ENCODE measurements at regions not wholly inside any gene's neighbourhood (a gene's known extent, or its start where the extent isn't known, plus 50 kb on each side); places are given as distances from the start of the nearest gene placed in this dataset.
"Not testable (repeated sequence)": the region's sequence is repeated elsewhere in the genome, so short reads cannot be mapped to it uniquely, and the experiment has no call there.

DNA sequence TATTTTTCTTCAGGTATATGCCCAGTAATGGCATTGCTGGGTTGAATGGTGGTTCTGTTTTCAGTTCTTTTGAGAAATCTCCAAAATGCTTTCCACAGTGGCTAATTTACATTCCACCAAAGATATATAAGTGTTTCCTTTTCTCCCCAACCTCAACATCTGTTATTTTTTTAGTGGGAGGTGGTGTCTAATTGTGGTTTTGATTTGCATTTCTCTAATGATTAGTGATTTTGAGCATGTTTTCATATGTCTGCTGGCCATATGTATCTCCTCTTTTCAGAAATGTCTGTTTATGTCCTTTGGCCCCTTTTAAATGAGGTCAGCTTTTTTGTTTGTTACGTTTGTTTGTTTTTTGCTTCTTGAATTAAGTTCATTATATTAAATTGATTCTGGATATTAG is 760.2 kb downstream of the KCNA4 start:
- no peak for DNase-seq (ENCODE audit: low read depth in 2 of 2)

DNA sequence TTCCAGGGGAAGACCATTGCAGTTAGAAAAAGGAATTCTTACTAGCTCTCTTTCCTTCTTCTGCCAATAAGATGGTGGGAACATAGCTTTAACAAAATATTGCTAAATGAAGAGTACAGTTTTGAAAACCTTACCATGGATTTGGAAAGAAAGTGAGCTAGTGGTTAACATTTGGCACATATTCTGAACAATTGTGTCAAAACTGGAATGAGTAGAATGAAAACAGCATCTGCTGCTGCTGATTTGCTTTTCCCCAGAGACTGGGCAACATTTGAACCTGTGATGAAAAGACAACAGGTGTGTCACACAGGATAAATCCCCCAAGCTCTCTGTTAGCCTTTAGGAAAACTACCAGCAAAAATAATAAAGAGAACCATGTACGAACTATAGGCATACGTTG is 761.4 kb downstream of the KCNA4 start:
- DNase-seq (ENCODE audit: low read depth in 2 of 2): no peak

GRCh38 chr11:29251738-29252137 is 765.1 kb downstream of the KCNA4 start:
- DNase-seq (ENCODE audit: low read depth in 2 of 2): peak in 1 of 2 donors; percentile 28

DNA sequence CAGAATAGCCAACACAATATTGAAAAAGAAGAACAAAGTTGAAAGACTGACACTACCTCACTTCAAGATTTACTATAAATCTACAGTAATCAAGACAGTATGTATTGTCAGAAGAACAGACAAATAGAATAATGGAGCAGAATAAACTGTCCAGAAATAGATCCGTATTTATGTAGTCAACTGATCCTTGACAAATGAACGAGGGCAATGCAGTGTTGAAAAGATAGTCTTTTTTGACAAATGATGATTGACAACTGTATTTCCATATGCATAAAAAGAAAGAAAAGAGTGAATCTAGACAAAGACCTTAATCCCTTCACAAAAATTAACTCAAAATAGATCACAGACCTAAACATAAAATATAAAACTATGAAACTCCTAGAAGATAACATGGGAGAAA is 767.1 kb downstream of the KCNA4 start:
- no peak for DNase-seq (ENCODE audit: low read depth in 2 of 2)

DNA sequence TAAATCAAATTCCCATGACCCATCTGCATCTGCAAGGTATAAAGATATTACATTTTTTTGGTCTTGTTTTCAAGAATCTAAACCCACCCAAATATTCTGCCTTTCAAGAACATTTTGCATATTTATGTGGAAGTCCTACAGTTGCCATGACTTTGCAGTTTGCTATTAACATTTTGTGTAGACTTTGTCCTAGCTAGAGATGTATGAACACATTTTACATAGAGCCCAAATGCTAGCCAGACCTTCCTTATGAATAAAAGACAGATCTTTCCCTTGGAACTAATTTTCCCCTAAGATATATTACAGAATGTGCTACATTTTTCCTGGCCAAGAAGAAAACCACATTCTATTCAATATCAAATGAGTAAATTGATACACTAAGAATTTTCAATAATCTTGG is 772.5 kb downstream of the KCNA4 start:
- no peak for DNase-seq (ENCODE audit: low read depth in 2 of 2)

GRCh38 chr11:29243616-29244015 is 773.2 kb downstream of the KCNA4 start:
- no peak for DNase-seq (ENCODE audit: low read depth in 2 of 2)

- DNase-seq (ENCODE audit: low read depth in 2 of 2): no peak
These were observed 784.8 kb downstream of the KCNA4 start for GRCh38 chr11:29231991-29232390.

- no peak for DNase-seq (ENCODE audit: low read depth in 2 of 2)
These were observed 785.2 kb downstream of the KCNA4 start for GRCh38 chr11:29231586-29231985.

- DNase-seq (ENCODE audit: low read depth in 2 of 2): no peak
These were observed 789.0 kb downstream of the KCNA4 start for GRCh38 chr11:29227811-29228210.

DNA sequence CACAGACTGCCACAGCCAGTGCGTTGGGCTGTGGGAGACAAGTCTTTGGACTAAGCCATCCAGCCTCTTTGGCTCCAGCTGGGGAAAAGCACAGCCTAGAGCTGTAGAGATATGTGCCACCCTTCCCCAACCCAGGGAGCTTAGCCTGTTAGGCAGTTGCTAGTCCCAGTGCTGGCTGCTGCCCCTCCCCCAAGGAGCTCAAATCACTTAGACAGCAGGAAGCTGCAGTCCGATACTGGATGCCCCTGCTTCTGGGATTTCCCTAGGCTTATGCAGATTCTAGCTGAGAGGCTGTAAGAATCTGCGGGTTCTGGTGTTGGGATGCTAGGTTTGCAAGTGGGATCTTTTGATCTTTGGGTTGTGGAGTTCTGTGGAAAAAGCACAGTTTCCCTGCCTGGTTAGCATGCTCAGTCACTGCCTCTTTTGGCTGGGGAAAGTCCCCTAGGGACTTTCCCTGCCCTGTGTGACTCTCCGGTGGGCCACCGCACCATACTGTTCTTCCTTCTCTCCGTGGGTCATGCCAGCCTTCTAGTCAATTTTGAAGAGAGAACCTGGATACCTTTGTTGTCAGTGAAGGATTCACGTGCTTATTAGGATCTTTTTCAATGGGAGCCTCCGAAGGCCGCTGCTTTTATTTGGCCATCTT is 792.0 kb downstream of the KCNA4 start:
- DNase-seq (ENCODE audit: low read depth in 2 of 2): peak in 1 of 2 donors; percentile 2

- DNase-seq (ENCODE audit: low read depth in 2 of 2): not testable (repeated sequence)
These were observed 797.3 kb downstream of the KCNA4 start for GRCh38 chr11:29219531-29219930.

GRCh38 chr11:29217901-29218300 is 798.9 kb downstream of the KCNA4 start:
- no peak for DNase-seq (ENCODE audit: low read depth in 2 of 2)

GRCh38 chr11:29214833-29215232 is 802.0 kb downstream of the KCNA4 start:
- no peak for DNase-seq (ENCODE audit: low read depth in 2 of 2)

- DNase-seq (ENCODE audit: low read depth in 2 of 2): no peak
These were observed 805.6 kb downstream of the KCNA4 start for GRCh38 chr11:29211202-29211601.

DNA sequence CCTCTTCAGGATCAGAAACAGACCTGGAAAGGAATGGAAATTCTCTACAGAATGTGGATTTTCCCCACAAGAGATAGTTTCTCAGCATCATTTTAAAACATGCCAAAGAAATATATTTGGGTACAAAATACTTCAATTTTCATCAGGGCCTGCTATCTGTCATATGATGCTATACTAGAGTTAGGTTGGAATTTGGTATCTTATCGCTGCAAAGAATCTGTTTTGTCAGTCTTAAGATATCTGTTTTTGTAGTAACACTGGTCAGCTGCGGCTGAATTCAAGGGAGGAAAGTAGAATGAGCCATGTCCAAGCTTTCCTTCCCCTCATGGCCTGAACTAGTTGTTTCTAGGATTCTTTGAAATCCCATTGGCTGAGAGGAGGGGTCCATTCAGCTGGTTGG is 806.4 kb downstream of the KCNA4 start:
- no peak for DNase-seq (ENCODE audit: low read depth in 2 of 2)

GRCh38 chr11:29208117-29208516 is 808.7 kb downstream of the KCNA4 start:
- DNase-seq (ENCODE audit: low read depth in 2 of 2): no peak

GRCh38 chr11:29200791-29201562 is 815.9 kb downstream of the KCNA4 start:
- peak in 1 of 2 donors; percentile 18 for DNase-seq (ENCODE audit: low read depth in 2 of 2)

DNA sequence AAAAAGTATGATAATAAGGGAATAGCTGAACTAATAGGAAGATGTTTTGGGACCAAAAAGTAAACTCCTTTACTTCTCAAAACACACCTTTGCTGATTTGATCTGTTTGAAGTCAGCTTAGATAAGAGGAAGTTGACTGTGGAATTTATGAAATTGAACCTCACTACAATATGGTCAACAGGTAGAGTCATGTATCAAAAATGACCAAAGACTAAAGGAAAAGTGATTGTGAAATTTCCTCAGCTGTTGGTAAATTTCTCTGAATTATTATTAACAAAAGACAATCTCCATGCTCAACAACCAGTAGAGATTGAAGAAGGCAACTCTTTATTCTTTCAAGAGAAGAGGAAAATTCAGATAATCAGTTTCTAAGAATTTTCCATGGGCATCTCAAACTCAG is 826.5 kb downstream of the KCNA4 start:
- no peak for DNase-seq (ENCODE audit: low read depth in 2 of 2)

GRCh38 chr11:29187215-29187614 is 829.6 kb downstream of the KCNA4 start:
- no peak for DNase-seq (ENCODE audit: low read depth in 2 of 2)

DNA sequence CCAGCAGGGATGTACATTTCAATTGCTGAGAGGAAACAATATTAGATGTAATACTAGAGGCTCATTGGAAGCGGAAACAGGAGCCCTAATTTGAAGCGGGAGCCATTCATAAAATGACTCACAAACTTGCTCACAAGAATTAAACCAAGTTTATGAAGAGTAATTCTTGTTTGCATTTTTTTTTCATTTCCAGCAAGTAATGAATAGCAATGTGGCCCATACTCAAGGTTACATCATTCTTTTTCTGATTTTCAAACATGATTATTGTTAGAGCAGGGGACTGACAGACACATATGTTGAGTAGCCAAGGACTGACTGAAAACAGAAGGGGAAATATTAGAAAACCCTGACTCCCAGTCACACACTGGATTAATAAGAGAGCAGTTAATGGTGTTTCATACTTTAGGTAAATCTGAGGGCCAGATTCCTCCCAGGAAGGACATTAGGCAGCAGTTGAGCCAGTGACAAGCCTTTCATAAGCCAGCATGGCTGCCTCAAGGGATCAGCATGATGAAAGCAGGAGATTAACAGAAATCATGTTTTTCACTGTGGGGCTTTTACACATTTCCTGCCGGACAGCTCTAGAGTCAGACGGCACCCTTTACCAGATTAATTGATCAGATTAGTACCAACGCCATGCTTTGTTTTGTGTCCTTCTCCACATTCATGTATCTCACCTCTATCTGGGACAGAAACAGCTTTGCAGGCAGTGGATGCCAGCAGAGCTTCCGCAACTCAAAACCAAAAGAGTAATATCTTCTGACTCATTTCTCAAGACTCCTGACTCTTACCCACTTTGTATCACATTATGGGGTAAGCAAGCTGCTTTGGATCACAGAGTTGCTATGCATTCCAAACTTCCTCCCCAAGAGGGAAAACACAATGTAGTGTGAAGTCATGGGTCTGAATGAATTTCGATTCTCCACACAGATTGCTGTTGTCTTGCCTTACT is 831.6 kb downstream of the KCNA4 start:
- DNase-seq (ENCODE audit: low read depth in 2 of 2): peak in 1 of 2 donors; percentile 84

DNA sequence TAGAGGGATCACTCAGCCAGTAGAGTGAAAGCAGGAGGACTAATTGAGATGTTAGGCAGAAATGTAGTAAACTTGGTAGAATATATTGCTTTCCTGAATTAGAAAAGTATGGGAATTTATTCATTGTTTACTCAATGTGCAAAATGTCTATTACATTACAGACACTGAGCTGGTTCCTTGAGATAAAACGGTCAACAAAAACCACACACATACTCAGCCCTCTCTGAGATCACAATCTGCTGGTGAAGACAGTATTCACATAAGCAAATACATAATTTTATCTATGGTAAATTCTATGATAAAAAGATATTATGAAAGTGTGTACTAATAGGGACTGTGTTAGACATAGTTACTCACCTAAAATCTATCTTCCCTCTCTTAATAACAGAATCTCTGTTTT is 833.5 kb downstream of the KCNA4 start:
- no peak for DNase-seq (ENCODE audit: low read depth in 2 of 2)

DNA sequence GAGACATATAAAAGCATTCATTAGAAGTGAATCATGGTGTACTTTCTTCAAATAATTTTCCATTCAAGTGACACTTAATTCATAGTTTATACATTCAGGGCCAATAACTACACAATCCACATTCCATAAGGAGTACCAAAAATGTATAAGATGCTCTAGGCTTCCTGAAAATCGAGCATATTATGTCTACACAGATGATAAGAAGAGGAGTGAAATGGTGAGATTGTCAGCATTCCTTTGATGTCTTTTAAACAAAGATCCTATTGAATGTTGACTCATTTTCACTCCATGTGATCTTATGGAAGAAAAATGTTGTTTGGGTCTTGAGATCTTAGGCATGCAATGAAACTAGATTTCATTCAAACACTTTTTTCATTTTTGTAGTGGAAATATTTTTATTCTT is 843.2 kb downstream of the KCNA4 start:
- DNase-seq (ENCODE audit: low read depth in 2 of 2): peak in 1 of 2 donors; percentile 52

All from lung microvascular endothelial cell (primary cell).